ENCODE measurements at regions not wholly inside any gene's neighbourhood (a gene's known extent, or its start where the extent isn't known, plus 50 kb on each side); places are given as distances from the start of the nearest gene placed in this dataset.

- no peaks in the 10 kb centered on the region for H3K9me2 ChIP-seq (replicated peaks; ENCODE audit: insufficient read depth, low read length)
- H3K27ac ChIP-seq (ENCODE audit: low read depth, low read length), result no peak overlapping the region
- no peaks in the 10 kb centered on the region for H4K20me1 ChIP-seq (ENCODE audit: low read depth, low read length)
- no peak overlapping the region for H2AFZ ChIP-seq (ENCODE audit: low read depth, low read length, severe bottlenecking)
- no peaks in the 10 kb centered on the region for H3K79me2 ChIP-seq (ENCODE audit: insufficient read depth, low read length)
- H3K9ac ChIP-seq (ENCODE audit: low read length), result no peak overlapping the region
- H3F3A ChIP-seq (ENCODE audit: insufficient read depth), result no peaks in the 10 kb centered on the region
- H3K9me3 ChIP-seq (ENCODE audit: insufficient read depth, low read length), result no peaks in the 10 kb centered on the region
- H3K27me3 ChIP-seq (ENCODE audit: low read length), result no peaks in the 10 kb centered on the region
- no peak for TF ChIP-seq EZH2phosphoT487 (conservative IDR thresholded peaks at IDR 0.05; ENCODE audit: low read length)
- TF ChIP-seq CTCF (IDR thresholded peaks at IDR 0.05; ENCODE audit: insufficient read depth, low read length, poor library complexity, severe bottlenecking), result no peak
- H3K36me3 ChIP-seq (ENCODE audit: low read length), result no peaks in the 10 kb centered on the region
- H3K4me3 ChIP-seq (ENCODE audit: insufficient read depth, low read length, poor library complexity, severe bottlenecking), result no peak overlapping the region
- H3K4me2 ChIP-seq (ENCODE audit: low read depth, low read length, poor library complexity, severe bottlenecking), result no peak overlapping the region
Observed at GRCh38 chr4:137065311-137065710, 467.0 kb downstream of the PCDH18 start.

GRCh38 chr4:137063961-137064360 lies 468.3 kb downstream of the PCDH18 start:
- no peaks in the 10 kb centered on the region for H3K79me2 ChIP-seq (ENCODE audit: insufficient read depth, low read length)
- H3K27ac ChIP-seq (ENCODE audit: low read depth, low read length), result no peak overlapping the region
- H3F3A ChIP-seq (ENCODE audit: insufficient read depth), result no peaks in the 10 kb centered on the region
- H3K9me2 ChIP-seq (replicated peaks; ENCODE audit: insufficient read depth, low read length), result no peaks in the 10 kb centered on the region
- no peak overlapping the region for H2AFZ ChIP-seq (ENCODE audit: low read depth, low read length, severe bottlenecking)
- H3K9ac ChIP-seq (ENCODE audit: low read length), result no peak overlapping the region
- no peak overlapping the region for H3K4me3 ChIP-seq (ENCODE audit: insufficient read depth, low read length, poor library complexity, severe bottlenecking)
- H4K20me1 ChIP-seq (ENCODE audit: low read depth, low read length), result no peaks in the 10 kb centered on the region
- no peak overlapping the region for H3K4me2 ChIP-seq (ENCODE audit: low read depth, low read length, poor library complexity, severe bottlenecking)
- H3K9me3 ChIP-seq (ENCODE audit: insufficient read depth, low read length), result no peaks in the 10 kb centered on the region
- no peaks in the 10 kb centered on the region for H3K36me3 ChIP-seq (ENCODE audit: low read length)
- no peak for TF ChIP-seq CTCF (IDR thresholded peaks at IDR 0.05; ENCODE audit: insufficient read depth, low read length, poor library complexity, severe bottlenecking)
- no peak for TF ChIP-seq EZH2phosphoT487 (conservative IDR thresholded peaks at IDR 0.05; ENCODE audit: low read length)
- H3K27me3 ChIP-seq (ENCODE audit: low read length), result no peaks in the 10 kb centered on the region

- TF ChIP-seq EZH2phosphoT487 (conservative IDR thresholded peaks at IDR 0.05; ENCODE audit: low read length), result no peak
- TF ChIP-seq CTCF (IDR thresholded peaks at IDR 0.05; ENCODE audit: insufficient read depth, low read length, poor library complexity, severe bottlenecking), result no peak
Observed at GRCh38 chr4:137043184-137043583, 489.1 kb downstream of the PCDH18 start.

More at GRCh38 chr4:137043184-137043583, 489.1 kb downstream of the PCDH18 start:
- Histone ChIP-seq H3K27me3 (ENCODE audit: low read length) (no peaks in the 10 kb centered on the region), H3F3A (ENCODE audit: insufficient read depth) (no peaks in the 10 kb centered on the region), H3K9me3 (ENCODE audit: insufficient read depth, low read length) (no peaks in the 10 kb centered on the region), H3K4me3 (ENCODE audit: insufficient read depth, low read length, poor library complexity, severe bottlenecking) (no peak overlapping the region), H3K79me2 (ENCODE audit: insufficient read depth, low read length) (no peaks in the 10 kb centered on the region), H3K36me3 (ENCODE audit: low read length) (no peaks in the 10 kb centered on the region), H3K9ac (ENCODE audit: low read length) (no peak overlapping the region), H4K20me1 (ENCODE audit: low read depth, low read length) (no peaks in the 10 kb centered on the region), H3K27ac (ENCODE audit: low read depth, low read length) (no peak overlapping the region), H3K9me2 (replicated peaks; ENCODE audit: insufficient read depth, low read length) (no peaks in the 10 kb centered on the region), H2AFZ (ENCODE audit: low read depth, low read length, severe bottlenecking) (no peak overlapping the region), H3K4me2 (ENCODE audit: low read depth, low read length, poor library complexity, severe bottlenecking) (no peak overlapping the region)

Measured in SU-DHL-6 (cell line).